ENCODE measurements at regions not wholly inside any gene's neighbourhood (a gene's known extent, or its start where the extent isn't known, plus 50 kb on each side); places are given as distances from the start of the nearest gene placed in this dataset.
"Not testable (repeated sequence)": the region's sequence is repeated elsewhere in the genome, so short reads cannot be mapped to it uniquely, and the experiment has no call there.

DNA sequence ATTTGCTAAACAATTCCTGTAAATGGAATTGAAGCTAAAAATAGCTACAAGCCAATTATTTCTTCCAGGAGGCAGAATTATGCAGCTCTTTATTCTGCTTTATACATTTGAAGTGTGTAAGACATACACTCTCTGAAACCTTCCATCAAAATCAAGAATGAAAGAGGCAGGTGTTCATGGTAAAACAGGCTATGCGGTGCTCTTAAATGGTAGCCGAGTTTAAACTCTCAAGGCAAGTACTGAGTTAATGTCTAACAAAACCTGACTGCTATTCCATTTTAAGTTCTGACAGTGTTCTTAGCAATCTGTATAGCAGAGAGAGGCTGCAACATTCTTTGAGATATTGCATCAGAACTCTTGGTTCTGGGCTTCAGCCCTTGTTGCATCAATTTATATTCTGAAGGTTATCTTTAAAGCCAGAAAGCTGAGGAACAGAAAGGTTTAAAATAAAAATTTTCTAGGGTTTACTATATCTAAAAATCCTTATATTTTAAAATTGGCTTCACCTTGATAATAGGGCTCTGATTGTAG is 248.3 kb upstream of the CCNG1 start:
- no peak for DNase-seq

DNA sequence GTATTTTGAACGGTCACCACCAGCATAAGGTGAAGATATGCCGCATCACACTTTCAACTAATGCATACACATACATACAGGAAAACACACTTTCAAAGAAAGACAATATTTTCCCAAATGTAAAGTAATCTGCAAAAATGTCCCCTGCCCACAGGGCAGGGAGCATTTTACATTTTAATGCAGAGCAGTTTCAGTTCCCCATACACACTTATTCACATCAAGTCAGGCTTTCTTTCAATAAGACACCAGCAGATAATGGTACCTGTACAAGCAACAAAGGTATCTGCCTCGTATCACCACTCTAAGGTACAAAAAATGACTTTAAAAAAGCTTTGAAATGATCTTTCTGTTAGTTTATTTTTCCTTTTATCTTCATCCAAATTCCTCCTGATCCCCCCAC is 247.1 kb upstream of the CCNG1 start:
- no peak for DNase-seq

DNA sequence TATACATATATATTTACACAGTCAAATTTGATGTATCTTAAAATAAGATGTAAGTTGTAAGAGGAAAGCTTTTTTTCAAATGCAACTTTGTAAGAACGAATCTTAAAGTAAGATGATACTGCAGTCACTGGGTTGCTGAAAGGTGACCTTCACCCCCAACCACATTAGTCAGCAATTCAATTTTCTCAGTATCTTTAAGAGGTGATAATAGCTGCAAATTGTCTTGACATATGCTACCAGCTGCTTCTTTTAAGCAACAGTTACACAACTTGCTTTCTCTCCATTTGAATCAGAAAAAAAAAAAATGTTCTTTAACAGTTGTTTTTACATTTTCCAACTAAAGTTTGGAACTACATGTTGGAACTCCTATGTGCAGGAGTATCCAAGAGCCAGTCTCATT is 246.6 kb upstream of the CCNG1 start:
- no peak for DNase-seq

DNA sequence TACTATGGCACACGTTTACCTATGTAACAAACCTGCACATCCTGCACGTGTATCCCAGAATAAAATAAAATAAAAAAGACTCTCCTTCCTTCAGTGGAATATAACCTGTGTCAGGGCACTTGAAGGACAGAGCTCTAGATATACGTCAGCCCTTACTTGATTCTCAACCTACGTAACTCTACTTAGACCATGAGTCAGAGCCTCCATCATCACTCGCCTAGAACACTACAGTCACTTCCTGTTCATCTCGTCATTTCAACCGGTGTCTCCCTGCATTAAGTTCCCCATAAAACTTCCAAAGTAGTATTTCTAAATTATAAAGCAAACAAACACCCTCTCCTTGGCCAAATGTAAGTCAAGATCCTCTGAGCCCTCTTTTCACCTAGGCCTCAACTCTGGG is 243.5 kb upstream of the CCNG1 start:
- no peak for DNase-seq

DNA sequence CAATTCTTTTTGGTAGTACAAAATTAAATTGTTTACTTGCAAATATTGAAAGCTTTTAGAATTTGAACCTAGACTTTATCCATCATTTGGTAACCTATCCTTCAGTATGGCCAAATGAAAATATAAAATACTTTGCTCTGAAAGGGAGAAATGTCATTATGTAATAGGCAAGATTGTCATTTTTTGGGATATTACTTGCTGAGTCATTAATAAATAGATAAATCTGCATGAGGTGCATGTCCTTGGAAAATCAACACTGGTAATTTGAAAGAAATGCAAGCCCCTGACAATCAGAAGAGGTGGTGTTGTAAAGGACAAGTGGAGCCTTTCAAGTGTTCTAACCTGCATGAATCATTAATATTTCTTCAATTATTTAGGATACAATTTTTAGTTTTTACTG is 231.8 kb upstream of the CCNG1 start:
- no peak for DNase-seq

DNA sequence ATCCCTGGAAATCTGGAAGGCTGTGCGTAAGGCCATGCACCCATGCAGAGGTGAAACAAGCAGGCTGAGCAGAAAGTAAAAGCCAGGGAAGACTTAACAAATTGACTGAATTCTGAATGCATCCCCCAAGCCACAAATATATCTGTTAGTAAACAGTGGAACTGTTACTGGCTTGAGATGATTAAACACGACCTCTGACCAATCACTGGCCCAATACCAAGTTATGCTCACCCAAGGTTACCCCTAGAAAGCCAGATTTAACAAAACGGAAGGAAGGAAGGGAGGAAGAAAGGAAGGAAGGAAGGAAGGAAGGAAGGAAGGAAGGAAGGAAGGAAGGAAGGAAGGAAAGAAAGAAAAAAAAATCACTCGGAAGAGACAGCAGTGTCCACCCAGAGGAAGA is 215.8 kb upstream of the CCNG1 start:
- DNase-seq: no peak

DNA sequence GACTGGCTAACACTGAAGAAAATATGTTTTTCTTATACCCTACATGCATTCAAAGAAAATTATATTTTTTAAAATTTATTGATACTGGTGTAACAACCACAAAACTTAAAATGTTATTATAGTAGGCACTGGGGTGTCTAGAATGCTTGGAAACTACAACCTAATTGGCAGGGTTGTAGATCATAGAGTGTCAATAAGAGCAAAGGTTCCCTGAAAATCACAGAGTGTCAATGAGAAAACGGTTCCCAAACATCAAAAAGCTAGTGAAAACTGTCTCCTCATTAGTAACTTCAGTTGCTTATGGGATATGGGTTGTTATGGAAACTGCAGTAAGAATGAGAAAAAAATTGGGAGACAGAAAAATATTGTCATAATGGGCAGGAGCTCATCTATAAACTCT is 214.4 kb upstream of the CCNG1 start:
- no peak for DNase-seq

DNA sequence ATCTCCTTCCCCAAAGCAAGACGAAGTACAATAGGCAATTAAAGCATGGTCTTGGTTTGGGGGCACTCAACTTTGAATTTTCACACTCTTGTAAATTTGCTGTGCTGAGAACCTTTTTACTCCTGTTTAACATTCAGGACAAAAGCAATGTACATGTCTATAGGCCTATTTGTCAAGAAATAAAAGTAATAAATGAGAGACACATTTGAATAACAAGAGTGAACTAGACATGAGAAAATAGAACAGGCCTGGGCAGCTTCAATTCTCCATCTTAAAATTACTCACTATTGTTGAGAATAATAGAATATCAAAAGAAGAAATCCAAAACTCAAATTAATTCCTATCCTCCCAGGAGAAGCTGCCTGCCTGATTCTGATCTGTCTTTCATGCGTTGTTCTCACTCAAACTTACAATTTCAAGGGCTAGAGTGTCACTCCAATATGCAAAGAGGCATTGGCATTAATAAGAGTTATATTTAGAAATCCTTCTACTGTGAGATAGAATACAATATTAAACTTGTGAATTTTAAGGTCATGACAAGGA is 192.9 kb upstream of the CCNG1 start:
- no peak for DNase-seq

DNA sequence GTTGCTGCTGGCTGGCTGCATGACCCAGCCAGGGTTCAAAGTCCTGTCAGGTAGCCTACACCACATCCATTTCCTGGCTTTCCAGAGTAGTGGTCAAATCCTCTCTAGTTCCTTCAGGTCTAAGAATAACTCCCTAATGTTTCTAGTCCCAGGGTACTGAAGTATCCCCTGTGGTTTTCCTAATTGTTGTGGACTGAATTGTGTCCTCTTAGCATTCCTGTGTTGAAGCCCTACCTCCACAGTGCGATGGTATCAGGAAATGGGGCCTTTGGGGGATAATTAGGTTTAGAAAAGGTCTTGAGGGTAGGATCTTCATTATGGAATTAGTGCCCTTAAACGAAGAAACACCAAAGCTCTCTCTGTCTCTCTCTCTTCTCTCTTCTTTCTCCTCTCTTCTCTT is 191.8 kb upstream of the CCNG1 start:
- no peak for DNase-seq

DNA sequence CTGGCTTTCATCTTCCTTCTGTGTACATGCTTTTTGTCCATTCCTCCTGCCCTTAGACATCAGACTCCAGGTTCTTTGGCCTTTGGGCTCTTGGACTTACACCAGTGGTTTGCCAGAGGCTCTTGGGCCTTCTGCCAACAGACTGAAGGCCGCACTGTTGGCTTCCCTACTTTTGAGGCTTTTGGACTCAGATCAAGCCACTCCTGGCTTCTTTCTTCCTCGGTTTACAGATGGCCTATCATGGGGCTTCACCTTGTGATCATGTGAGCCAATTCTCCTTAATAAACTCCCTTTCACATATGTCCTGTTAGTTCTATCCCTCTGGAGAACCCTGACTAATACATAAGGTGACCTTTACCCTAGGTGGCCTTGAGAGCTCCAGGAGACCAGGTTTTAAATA is 189.1 kb upstream of the CCNG1 start:
- no peak for DNase-seq

DNA sequence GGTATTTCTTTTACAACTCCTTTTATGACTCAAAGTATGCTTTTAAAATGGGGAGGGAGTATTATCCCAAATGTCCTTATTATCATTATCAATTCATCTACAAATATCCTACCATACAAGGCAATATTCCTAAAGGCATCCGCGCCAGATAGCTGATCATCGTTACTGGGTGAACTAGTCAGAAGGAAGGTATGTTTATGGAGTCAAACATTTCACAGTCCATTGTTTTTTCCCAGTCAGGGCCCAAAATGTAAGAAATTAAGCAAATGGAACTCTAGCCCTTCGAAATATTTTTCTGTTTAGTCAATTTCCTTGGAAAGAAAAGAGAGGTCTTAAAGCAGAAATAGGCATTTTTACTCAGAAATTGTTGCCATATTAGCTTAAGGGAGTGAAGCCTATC is 188.5 kb upstream of the CCNG1 start:
- DNase-seq: no peak

DNA sequence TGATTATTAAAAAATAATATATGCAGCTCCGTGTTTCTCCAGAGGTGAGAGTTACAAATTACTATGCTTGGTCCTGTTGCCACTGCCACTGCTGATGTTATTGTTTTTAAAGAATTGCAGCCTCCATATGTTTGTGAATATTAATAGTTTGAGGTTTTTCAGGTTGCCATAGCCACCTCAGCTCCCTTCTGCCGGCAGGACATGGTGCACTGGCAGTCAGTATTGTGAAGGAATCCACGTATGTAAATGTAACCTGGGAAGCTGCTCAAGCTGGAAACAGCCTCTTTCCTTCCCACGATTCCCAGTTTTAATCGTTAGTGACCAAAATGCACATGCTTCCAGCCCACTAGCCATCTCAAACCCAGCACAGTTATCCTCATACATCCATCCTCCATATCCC is 184.4 kb upstream of the CCNG1 start:
- DNase-seq: no peak

DNA sequence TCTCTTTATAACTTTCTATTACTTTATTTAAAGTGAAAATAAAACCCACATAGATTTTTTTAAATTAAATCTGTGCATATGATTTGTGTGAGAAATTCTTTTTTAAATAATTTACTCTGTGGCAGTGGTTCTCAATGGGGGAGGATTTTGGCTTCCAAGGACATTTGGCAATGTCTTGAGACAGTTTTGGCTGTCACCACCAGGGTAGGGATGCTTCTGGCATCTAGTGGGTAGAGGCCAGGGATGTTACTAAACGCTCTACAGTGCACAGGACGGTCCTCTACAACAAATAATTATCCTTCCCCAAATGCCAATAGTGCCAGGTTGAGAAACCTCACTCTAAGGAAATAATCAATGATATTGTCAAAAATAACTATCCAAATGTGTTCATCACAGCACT is 177.9 kb upstream of the CCNG1 start:
- DNase-seq: no peak

DNA sequence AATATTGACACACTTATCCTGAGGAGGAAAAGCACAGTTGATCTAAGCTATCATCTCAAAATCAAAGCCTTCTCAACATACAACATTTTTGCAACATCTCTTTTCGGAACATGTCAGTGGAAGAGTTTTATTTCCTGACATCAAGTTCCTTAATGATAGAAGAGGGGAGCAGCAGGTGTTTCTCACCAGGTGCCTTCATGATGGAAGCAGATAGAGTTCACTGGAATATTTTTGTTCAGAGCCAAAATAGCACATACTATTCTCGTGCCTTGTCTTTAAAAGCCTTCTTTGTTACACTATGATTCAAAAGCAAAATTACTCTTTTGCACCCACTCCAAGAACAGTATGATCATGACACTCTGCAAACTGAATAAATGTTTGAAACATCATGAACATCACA is 176.9 kb upstream of the CCNG1 start:
- no peak for DNase-seq

DNA sequence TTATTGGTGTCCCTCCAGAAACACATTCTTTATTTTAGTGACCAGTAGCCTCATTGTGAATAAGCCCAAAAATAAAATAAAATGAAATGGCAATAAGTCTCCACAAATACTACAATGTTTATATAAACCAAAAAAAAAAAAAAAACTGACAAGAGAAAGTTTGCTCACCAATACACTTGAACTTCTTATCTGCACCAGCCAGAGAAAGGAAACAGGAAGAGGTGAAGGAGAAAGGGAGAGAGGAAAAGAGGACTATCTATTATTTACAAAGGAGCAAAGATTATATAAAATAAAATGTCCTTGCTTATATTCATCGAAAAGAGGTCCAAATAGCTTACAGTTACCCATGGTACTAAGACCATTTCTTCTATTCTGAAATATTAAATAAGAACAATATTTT is 176.4 kb upstream of the CCNG1 start:
- DNase-seq: no peak

DNA sequence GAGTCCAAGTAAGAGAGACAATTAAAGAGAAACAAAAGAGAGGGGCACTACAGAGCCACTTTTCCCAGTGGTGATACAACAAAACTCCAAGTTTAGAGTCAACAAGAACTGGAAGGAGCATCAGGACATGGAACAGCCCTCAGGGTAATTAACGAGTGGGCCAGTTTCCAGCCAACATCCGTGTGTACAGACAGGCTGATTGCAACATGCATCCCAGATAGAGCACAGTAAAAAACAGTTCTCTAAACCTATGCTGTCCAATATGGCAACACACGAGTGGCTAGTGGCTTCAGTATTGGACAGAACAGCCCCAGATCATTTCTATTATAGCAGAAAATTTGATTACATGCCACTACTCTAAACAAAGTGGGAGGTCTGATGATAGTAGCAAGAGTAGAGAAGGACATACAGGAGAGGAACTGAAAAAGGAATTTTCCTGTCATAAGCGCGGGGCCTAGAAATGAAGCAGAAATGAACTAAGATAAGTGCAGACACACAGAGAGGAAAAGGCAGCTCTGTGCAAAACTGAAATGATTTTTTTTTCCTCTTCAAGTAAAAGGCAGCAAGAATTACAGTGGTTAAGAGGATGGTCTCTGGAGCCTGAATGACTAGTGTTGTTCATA is 175.6 kb upstream of the CCNG1 start:
- DNase-seq: no peak

DNA sequence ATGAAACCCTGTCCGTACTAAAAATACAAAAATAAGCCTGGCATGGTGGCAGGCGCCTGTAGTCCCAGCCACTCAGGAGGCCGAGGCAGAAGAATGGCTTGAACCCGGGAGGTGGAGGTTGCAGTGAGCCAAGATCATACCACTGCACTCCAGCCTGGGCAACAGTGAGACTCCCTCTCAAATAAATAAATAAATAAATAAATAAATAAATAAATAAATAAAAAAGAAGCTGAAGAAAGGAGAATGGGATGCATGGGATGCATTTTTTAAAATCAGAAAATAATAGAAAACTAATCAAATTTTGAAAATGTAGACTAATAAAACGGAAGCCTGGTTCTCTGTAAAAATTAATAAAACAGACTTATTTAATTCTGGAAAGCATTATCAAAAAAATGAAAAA is 171.1 kb upstream of the CCNG1 start:
- DNase-seq: not testable (repeated sequence)

DNA sequence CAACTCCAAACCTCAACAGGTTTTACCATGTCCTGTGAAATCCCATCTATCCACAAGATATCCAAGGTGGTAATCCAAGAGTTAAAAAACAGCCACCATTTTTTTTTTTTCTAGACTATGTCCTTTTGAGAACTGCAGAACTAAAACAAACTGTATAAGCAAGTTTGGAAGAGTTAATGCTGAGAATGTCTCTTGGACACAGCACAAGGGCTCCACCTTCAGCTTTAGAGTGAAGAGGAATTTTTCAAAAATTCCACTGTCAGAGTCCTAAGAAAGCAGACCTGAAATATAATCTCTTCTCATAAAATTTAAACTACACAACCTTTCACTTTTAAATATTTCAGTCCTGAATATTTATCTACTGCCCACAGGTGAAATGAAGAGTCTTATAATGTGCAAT is 167.8 kb upstream of the CCNG1 start:
- no peak for DNase-seq

DNA sequence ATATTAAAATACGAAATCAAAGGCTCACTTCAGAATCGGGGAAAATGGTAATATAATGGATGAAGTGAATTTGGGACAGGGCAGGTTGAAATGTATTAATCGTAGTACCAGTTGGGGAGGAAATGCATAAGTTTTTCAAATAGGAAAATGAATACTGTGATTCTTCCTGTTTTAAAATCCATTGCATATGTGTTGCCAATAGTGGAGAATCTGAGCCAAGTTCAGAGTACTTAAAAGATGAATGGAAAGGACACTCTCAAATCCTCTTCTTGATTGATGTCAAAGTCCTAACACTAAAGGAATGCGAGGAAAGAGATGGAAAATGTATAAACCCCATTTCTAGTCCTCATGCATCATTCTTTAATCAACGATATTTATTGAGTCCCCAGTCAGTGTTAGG is 160.9 kb upstream of the CCNG1 start:
- no peak for DNase-seq

DNA sequence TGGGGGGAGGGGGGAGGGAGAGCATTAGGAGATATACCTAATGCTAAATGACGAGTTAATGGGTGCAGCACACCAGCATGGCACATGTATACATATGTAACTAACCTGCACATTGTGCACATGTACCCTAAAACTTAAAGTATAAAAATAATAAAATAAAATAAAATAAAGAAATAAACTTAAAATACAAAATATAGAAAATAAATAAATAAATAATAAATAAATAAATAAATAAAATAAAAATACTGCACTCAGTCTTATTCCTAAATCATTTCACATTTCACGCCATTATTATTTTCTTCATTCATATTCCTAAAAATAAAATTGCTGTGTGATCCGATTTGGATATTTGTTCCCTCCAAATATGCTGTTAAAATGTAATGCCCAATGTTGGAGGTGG is 156.5 kb upstream of the CCNG1 start:
- not testable (repeated sequence) for DNase-seq

DNA sequence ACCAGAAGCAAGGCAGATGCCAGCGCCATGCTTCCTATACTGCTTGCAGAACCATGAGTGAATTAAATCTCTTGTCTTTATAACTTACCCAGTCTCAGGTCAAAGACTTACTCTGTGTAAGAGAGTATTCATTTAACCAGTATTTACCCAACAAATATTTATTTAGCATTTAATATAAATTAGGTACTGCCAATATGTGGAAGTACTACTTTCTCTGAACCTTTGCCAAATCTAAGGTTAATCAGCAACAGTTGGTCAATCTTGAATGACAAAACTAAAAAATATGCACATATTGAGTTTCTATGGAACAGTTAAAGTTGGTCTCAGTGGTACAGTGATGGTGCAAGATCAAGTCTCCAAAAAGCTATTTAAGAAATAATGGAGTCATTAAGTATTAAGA is 155.9 kb upstream of the CCNG1 start:
- no peak for DNase-seq

DNA sequence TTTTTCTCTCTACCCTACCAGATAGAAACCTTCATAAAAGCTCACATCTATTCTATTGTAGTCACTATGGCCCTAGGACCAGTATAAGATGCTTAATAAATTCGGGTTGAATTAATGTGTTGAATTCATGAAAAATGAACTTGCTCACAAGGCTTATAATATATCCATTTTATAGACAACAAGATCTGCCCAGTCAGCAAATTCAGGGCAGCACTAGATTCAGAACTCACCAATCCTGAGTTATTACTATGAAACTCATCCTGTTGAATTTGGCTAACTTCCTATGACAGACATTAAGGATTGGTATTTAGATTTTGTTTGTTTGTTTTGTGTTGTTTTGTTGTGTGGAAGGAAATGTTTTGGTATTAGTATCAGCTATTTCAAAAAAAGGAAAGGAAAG is 143.6 kb upstream of the CCNG1 start:
- DNase-seq: no peak

DNA sequence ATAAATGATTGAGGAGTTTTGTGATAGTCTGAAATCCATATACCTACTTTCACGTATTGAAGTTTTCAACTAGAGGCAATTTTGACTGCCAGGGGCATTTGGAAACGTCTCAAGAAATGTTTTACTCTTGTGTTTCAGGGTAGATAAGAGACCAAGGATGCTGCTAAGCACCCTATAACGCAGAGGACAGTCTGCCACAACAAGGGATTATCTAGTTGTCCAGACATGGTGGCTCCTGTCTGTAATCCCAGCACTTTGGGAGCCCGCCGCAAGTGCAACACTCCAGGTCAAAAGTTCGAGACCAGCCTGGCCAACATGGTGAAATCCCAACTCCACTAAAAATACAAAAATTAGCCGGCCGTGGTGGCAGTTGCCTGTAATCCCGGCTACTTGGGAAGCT is 133.7 kb upstream of the CCNG1 start:
- no peak for DNase-seq

DNA sequence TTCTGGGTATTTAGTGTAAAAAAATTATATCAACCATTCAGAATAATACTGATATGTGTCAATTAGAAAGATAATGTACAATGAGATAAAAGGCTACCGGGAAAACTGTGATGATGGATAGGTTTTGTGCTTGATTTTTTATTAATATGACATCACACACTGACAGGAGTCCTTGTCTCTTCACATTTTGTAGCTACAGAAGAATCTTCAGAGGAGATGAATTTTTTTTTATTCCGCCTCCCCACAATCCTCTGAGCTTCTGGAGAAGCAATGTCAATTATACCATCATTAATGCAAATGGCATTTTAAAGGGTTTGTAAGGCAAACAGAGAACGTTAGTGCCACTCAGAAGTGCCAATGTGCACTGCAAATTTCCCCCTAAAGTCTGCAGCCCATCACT is 131.7 kb upstream of the CCNG1 start:
- DNase-seq: no peak

DNA sequence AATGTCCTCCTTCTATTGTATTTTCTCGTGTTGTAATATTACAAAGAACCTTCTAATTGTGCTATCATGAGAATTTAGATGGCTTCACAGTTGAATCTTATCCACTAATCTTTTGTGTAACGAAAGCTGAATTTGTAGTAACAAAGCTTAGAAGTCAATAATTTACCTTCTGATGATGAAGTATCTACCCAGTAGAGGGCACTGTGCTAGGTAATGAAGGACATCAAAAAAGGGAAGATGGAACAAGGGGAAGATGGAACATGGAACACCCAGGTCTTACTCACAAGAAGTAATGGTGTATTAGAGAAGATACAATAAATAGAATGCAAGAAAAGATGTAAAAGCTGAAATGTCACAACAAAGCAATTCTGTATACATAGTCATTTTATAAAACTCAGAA is 131.0 kb upstream of the CCNG1 start:
- DNase-seq: no peak
